NCI-H748 (cell line): ENCODE measurements at regions not wholly inside any gene's neighbourhood (a gene's known extent, or its start where the extent isn't known, plus 50 kb on each side); places are given as distances from the start of the nearest gene placed in this dataset.
"Not testable (repeated sequence)": the region's sequence is repeated elsewhere in the genome, so short reads cannot be mapped to it uniquely, and the experiment has no call there.

Experiments used
- DNase-seq: peaks from one replicate; lab custom pipeline; 2025; ENCODE audit not compliant: unreplicated experiment; lab: John Stamatoyannopoulos, UW

- no peak for DNase-seq
These were observed 250.5 kb upstream of the PRKX start for GRCh38 chrX:3963980-3964379.

- peak; percentile 79 for DNase-seq
These were observed 249.3 kb upstream of the PRKX start for GRCh38 chrX:3962511-3963311.

DNA sequence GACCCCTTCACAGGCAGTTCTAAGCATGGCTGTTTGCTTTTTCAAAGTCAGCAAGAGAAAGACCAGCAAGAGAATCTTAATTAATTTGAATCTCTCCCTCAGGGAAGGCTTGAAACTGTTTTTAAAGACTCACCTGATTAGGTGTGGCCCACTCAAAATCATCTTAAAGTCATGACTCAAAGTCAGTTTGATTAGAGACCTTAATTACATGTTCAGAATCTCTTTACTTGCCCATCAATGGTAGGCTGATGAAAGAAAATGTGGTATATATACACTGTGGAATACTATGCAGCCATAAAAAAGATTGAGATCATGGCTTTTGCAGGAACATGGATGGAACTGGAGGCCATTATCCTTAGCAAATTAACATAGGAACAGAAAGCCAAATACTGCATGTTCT lies 247.5 kb upstream of the PRKX start:
- DNase-seq = no peak

DNA sequence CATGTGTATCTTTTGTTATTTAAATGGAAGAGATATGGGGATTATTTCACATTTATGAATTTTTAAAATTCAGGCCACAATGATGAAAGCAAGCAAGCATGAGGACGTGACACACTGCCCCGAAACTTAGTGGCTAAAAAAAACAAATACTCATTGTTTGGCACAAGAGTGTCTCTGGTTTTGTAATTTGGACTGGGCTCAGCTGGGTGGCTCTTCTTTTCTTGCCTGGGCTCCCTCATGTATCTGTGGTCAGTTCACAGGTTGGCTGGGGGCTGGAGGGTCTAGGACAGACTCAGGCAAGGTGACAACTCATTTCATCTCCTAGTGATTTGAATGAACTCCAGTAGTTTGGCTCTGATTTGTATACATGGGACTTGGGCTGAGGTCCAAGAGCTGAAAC lies 238.4 kb upstream of the PRKX start:
- DNase-seq = no peak

DNA sequence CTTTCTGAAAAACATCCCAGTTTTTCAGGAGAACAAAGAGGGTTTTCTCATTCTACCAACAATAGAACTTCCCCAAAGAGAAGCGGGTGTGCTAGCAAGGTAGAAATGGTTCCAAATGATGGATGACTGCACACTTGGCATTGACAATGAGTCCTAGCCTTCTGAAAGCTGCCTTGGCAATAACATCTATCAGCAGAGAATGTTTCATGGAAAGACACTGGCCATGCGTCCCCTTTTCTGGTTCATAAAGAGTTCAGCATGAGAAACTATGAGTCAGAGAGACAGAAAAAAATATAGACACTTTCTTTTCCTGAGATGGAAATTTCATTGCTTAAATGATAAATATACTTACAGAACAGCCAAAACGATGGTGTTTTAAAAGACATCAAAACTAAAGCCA lies 236.9 kb upstream of the PRKX start:
- DNase-seq = no peak

DNA sequence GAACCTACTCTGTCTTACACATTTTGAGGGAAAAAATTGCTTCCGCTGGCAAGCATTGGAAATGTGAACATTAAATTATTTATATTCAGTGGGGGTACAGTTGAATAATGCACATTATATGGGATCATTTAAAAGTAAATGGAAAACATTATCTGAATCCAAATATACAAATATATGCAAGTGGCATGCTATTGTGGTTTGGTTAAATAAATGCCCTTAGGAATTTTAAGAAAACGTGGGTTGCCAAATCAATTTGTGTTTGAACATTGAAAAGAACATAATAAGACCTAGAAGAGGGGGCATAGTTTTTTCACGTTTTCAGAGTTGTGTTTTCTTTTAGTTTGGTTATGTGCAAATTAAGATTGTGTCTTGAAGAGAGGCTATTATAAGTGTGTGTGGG lies 230.5 kb upstream of the PRKX start:
- DNase-seq = no peak

DNA sequence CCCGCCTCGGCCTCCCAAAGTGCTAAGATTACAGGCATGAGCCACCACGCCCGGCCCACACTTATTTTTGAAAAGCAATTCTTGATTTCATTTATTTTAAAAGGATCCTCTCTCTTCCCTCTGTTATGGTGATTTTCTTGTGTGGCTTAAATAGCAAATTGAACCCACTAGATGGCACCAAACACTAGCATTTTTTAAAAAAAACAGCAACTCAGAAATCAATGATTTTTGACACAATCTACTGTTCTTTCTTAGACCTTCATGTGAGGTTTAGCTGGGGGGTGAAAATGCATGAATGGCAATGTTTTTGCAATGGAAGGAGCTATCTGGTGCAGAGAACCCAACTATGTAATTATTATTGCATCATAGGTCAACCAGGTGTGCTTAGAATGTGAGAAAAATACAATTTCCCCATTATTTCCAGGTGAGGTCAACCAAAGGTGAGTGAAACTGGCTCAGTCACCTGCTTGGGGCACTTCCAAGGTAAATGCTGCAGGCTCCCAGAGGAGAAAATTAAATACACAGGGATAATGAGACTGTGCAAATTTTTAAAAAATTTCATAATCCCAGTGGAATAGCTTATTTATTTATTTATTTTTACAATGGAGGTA lies 226.7 kb upstream of the PRKX start:
- DNase-seq = peak; percentile 60

DNA sequence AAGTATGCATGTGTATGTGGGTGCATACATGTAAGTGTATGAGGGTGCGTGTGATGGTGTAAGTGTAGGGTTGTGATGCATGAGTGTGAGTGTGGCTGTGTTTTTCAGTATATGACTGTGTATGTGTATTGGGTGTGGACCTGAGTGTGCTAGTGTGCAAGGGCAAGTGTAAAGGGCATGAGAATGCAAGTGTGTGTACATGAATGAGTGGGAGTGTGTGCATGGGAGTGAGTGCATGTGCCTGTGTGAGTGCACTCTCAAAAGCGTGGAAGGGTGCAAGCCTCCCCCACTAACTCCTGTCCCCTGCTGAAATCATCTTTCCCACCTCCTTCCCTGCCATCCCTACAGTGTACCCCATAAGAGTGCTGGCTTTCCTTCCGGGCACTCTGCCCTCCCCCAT lies 225.1 kb upstream of the PRKX start:
- no peak for DNase-seq

DNA sequence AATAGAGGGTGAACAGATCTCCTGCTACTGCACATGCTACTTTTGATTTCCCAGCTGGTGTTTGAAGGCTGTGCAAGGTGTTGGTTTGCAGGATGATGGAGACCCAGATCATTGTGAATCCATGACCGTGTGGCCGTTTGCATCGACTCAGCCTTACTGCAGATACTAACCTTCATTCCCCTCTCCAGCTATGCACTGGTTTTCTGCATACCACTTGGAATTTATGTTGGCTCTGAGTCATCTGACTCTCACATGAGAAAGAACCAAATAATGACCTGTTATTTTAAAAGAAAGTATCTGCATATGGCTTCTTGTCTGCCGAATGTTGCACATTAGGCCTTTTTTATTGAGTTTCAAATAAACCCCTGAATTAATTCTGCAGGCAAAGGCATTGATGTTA lies 221.7 kb upstream of the PRKX start:
- not testable (repeated sequence) for DNase-seq

- DNase-seq = not testable (repeated sequence)
These were observed 207.1 kb upstream of the PRKX start for GRCh38 chrX:3920424-3921017.

DNA sequence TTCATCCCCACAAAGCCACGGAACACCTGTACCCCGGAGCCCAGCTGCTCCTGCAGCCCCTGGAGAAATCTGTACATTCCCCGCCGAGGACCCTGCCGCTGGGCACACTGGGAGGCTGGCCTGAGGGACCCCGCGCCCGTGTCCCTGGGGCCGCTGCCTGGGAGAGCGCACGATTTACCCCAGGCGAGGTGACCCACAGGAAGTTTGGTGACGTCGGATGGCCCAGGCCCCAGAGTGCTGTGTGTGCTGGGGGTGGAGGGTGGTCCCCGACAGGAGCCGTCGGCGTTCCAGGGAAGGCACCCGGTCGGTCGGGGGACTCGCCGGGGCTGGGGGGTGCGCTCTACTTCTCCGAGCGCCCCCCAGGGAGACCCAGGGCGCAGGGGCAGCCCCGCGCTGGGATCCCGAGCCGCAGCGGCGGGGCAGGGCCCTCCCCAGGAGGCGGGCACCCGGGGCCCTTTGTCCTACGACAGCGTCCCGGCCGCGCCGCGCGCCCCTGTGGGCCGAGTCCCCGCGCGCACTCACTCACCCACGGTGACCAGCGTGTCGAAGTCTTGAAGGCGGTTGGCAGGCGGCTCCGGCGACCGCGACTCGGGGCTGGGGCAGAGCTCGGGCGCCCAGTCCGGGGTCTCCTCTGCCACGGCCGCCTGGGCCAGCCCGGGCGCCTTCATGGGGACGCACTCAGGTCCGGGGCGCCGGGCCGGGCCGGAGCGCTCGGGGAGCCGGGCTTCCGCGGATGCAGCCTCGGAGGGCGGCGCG lies 206.4 kb upstream of the PRKX start:
- DNase-seq = not testable (repeated sequence)

DNA sequence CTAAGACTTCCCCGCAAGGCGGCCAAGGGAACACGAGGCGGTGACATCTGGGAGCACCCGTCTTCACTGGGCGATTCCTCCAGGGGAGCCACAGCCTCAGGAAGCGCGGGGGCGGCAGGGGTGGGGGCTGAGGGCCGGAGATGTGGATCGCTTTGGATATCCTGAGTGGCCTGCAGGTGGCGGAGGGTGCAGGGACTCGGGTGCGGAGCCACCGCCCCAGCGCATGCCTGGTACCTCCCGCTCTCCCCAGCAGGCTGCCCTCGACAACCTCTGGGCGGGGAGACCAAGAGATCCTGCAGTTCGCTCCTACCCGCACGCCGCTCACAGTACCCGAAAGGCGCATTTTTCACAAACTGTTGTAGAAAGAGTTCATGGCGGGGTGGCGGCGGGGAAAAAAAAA lies 201.4 kb upstream of the PRKX start:
- not testable (repeated sequence) for DNase-seq

DNA sequence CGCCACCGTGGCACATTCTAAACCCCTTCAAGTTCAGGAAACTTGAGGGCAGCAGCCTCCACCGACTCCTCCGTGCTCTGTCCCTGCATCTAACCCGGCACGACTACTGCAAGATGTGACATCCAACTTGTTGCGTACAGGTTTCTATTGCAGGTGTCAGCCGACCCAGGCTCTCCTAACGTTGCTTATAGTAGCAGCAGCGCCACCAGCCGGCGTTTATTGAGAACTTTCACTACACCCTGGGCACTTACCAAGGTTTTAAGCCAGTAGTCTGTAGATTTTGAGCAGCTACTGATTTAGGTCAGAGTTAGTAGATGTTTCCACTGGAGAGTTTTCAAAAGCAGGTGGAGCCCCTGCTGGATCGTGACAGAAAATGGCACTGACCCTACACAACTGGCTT lies 200.6 kb upstream of the PRKX start:
- not testable (repeated sequence) for DNase-seq

DNA sequence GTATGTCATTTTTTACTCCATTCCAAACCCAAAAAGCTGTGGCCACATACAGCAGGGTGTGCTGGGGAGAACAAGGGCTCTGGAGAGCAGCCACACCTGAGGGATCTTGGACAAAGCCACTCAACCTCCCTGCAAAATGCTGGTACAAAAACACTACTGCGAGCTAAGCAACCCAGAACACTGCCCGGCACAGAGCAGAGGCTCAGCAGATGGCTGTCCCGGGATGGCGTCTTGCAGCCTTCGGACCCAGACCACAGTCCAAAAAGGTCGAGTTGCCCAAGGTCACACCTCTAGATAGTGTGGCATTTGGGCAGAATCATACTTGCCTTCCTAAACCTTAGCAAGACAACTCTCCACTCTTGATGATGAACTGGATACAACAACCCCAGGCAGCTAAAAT lies 197.6 kb upstream of the PRKX start:
- not testable (repeated sequence) for DNase-seq

DNA sequence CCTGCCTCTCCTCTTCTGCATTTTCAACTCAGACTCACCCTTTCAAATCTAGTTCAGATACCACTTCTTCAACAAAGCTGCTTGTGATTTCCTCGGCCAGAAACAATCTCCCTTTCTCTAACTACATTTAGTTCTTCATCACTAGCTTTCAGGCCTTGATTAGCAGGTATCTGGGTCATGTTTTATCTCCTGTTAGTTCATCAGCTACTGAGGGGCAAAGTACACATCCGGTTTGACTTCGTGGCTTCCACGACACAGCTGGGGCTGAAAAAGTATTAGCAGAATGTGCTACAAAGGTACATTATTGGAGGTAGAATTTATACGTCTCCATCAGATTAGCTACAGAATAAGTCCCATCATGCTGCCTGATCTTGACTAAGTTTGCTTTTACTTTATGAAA lies 197.2 kb upstream of the PRKX start:
- not testable (repeated sequence) for DNase-seq

DNA sequence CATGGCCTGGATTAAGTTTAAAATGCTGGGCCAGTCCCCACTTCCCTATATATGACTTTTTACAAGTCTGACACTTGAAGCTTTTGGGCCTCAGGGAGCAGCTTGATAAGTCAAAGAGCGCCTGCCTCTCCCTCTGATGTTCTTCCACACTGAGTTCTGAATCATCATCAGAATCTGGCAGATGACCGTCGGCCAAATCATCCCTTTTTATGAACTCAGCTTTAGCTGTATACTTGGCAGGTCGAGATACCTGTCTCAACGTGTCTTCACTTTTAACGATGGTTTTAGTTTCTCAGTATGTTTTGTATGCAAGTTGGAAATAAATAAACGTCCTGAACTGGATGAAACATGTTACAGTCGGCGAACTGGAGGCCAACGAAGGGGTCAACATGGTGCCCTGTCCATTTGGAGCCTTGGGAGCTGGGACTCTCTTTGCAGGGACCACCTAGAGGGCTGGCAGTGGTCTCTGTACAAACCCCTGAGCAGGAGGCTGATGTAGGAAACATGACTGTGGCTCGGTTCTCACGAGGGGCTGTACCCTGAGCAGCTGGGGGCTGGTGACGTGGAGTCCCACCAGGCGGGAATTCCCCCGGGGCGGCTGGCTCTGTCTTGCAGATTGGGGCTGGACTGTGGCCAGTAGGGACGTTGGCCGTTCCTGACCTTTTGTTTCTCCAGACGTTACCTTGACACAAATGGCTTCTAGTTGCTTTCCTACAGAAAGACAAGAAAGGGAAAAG lies 192.2 kb upstream of the PRKX start:
- DNase-seq = not testable (repeated sequence)

- DNase-seq = not testable (repeated sequence)
These were observed 188.8 kb upstream of the PRKX start for GRCh38 chrX:3902222-3902621.

DNA sequence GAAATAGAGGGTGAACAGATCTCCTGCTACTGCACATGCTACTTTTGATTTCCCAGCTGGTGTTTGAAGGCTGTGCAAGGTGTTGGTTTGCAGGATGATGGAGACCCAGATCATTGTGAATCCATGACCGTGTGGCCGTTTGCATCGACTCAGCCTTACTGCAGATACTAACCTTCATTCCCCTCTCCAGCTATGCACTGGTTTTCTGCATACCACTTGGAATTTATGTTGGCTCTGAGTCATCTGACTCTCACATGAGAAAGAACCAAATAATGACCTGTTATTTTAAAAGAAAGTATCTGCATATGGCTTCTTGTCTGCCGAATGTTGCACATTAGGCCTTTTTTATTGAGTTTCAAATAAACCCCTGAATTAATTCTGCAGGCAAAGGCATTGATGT lies 183.3 kb upstream of the PRKX start:
- not testable (repeated sequence) for DNase-seq

DNA sequence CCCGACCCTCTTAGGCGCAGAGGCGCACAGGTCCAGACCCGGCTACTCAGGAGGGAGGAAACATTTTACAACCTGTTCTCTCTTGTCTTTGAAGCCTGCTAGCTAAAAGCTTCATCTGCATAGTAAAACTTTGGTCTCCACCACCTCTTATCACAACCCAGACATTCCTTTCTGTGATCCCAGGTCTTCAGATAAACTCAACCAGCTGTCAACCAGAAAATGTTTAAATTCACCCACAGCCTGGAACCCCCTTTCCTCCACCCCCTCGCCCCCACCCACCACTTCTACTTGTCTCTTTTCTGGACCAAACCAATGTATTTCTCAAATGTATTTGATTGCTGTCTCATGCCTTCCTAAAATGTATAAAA lies 169.1 kb upstream of the PRKX start:
- DNase-seq = not testable (repeated sequence)

DNA sequence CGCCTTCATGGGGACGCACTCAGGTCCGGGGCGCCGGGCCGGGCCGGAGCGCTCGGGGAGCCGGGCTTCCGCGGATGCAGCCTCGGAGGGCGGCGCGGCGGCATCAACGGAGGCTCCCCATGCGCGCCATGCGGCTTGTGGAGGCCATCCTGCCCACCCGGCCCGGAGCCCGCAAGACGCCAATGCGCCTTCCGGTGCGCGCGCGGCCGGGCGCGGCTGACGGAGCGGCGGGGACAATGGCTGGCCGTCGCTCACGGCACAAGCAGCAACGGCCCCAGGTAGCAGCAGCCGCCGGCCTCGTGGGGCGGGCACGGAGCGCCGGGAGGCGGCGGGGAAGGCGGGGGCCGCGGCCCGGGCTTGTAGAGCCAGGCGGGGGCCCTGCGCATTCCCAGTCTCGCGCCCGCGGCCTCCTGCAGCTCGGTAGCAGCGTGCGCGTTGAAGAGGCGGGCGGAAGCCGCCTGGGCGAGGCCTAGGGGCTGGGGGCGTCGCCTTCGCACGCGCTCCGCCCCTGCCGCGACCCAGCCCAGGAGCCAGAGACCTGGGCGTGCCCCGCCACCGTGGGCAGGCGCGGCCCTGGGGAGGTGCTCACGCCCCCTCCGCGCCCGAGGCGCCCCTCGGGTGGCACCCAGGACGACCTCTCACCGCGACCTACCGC lies 168.6 kb upstream of the PRKX start:
- not testable (repeated sequence) for DNase-seq
